ENCODE measurements at regions not wholly inside any gene's neighbourhood (a gene's known extent, or its start where the extent isn't known, plus 50 kb on each side); places are given as distances from the start of the nearest gene placed in this dataset.

GRCh38 chr6:165961233-165961632 lies 206.4 kb downstream of the TBXT start:
- TF ChIP-seq CTCF (IDR thresholded peaks at IDR 0.05) (no peak), POLR2A (IDR thresholded peaks at IDR 0.05) (no peak)

Measured in right lobe of liver (tissue), 4 donors.